ENCODE measurements at regions not wholly inside any gene's neighbourhood (a gene's known extent, or its start where the extent isn't known, plus 50 kb on each side); places are given as distances from the start of the nearest gene placed in this dataset.
"Not testable (repeated sequence)": the region's sequence is repeated elsewhere in the genome, so short reads cannot be mapped to it uniquely, and the experiment has no call there.

GRCh38 chrY:9118704-9119103, 218.6 kb upstream of the TSPY4 start:
- Histone ChIP-seq H3K18ac (ENCODE audit: low read length) (no peak overlapping the region), H2AFZ (ENCODE audit: insufficient read depth, low read length, poor library complexity) (no peak overlapping the region), H3K4me3 (ENCODE audit: low read depth, low read length) (no peak overlapping the region), H3K27me3 (ENCODE audit: insufficient read depth, low read length) (no peaks in the 10 kb centered on the region), H2AK5ac (ENCODE audit: low read length) (no peak overlapping the region), H3K14ac (ENCODE audit: low read length) (no peak overlapping the region), H3K4ac (ENCODE audit: low read depth, low read length) (no peak overlapping the region), H3K4me2 (ENCODE audit: low read length) (no peak overlapping the region), H2BK5ac (ENCODE audit: low read depth, low read length, poor library complexity) (no peak overlapping the region), H4K12ac (ENCODE audit: low read depth, low read length) (no peak overlapping the region), H4K8ac (ENCODE audit: low read depth, low read length) (no peak overlapping the region), H3K79me2 (ENCODE audit: control insufficient read depth, insufficient read depth, low read length, poor library complexity) (no peaks in the 10 kb centered on the region), H2BK12ac (ENCODE audit: low read length) (no peak overlapping the region), H3K27ac (ENCODE audit: low read depth, low read length) (no peak overlapping the region), H4K91ac (ENCODE audit: low read depth, low read length) (no peak overlapping the region), H3K23ac (ENCODE audit: low read length) (no peak overlapping the region), H3K9ac (ENCODE audit: low read length) (no peak overlapping the region), H3K79me1 (ENCODE audit: low read length) (no peaks in the 10 kb centered on the region), H2BK120ac (ENCODE audit: insufficient read depth, low read length, poor library complexity) (no peak overlapping the region), H3K36me3 (ENCODE audit: control insufficient read depth in 1 of 2, insufficient read depth in 2 of 2, low read length in 2 of 2) (no peaks in the 10 kb centered on the region), H3K9me3 (ENCODE audit: insufficient read depth, low read depth, low read length) (peaks cover 4% of the 10 kb centered on the region), H3K4me1 (ENCODE audit: control insufficient read depth in 1 of 2, insufficient read depth in 2 of 2, low read length in 2 of 2) (no peaks in the 10 kb centered on the region)
- DNase-seq: no peak
- WGBS (ENCODE audit: extremely low coverage, insufficient coverage, insufficient read length): no CpG with 5 or more reads among the region's 2 CpGs

GRCh38 chrY:9124623-9125022, 212.6 kb upstream of the TSPY4 start:
- Histone ChIP-seq H3K4me3 (ENCODE audit: low read depth, low read length) (no peak overlapping the region), H3K36me3 (ENCODE audit: control insufficient read depth in 1 of 2, insufficient read depth in 2 of 2, low read length in 2 of 2) (no peaks in the 10 kb centered on the region), H2BK120ac (ENCODE audit: insufficient read depth, low read length, poor library complexity) (no peak overlapping the region), H3K4ac (ENCODE audit: low read depth, low read length) (no peak overlapping the region), H3K79me2 (ENCODE audit: control insufficient read depth, insufficient read depth, low read length, poor library complexity) (no peaks in the 10 kb centered on the region), H3K9me3 (ENCODE audit: insufficient read depth, low read depth, low read length) (peaks cover 7% of the 10 kb centered on the region), H4K8ac (ENCODE audit: low read depth, low read length) (no peak overlapping the region), H3K14ac (ENCODE audit: low read length) (no peak overlapping the region), H3K79me1 (ENCODE audit: low read length) (no peaks in the 10 kb centered on the region), H4K91ac (ENCODE audit: low read depth, low read length) (no peak overlapping the region), H4K12ac (ENCODE audit: low read depth, low read length) (no peak overlapping the region), H2AFZ (ENCODE audit: insufficient read depth, low read length, poor library complexity) (no peak overlapping the region), H3K18ac (ENCODE audit: low read length) (no peak overlapping the region), H2BK12ac (ENCODE audit: low read length) (no peak overlapping the region), H3K23ac (ENCODE audit: low read length) (no peak overlapping the region), H3K27me3 (ENCODE audit: insufficient read depth, low read length) (no peaks in the 10 kb centered on the region), H3K4me2 (ENCODE audit: low read length) (no peak overlapping the region), H2AK5ac (ENCODE audit: low read length) (no peak overlapping the region), H3K9ac (ENCODE audit: low read length) (no peak overlapping the region), H3K27ac (ENCODE audit: low read depth, low read length) (no peak overlapping the region), H3K4me1 (ENCODE audit: control insufficient read depth in 1 of 2, insufficient read depth in 2 of 2, low read length in 2 of 2) (no peaks in the 10 kb centered on the region), H2BK5ac (ENCODE audit: low read depth, low read length, poor library complexity) (no peak overlapping the region)
- no peak for DNase-seq
- WGBS (ENCODE audit: extremely low coverage, insufficient coverage, insufficient read length): no CpG with 5 or more reads among the region's 7 CpGs

- no peak overlapping the region for H3K23ac ChIP-seq (ENCODE audit: low read length)
- no peak overlapping the region for H2AFZ ChIP-seq (ENCODE audit: insufficient read depth, low read length, poor library complexity)
- H3K4me1 ChIP-seq (ENCODE audit: control insufficient read depth in 1 of 2, insufficient read depth in 2 of 2, low read length in 2 of 2): no peaks in the 10 kb centered on the region
- H2BK120ac ChIP-seq (ENCODE audit: insufficient read depth, low read length, poor library complexity): no peak overlapping the region
- no peaks in the 10 kb centered on the region for H3K79me1 ChIP-seq (ENCODE audit: low read length)
- no peak overlapping the region for H4K91ac ChIP-seq (ENCODE audit: low read depth, low read length)
- H3K4me2 ChIP-seq (ENCODE audit: low read length): no peak overlapping the region
- no peak overlapping the region for H3K27ac ChIP-seq (ENCODE audit: low read depth, low read length)
- no peak for DNase-seq
- no peak overlapping the region for H3K18ac ChIP-seq (ENCODE audit: low read length)
- no peak overlapping the region for H3K4ac ChIP-seq (ENCODE audit: low read depth, low read length)
- H2BK5ac ChIP-seq (ENCODE audit: low read depth, low read length, poor library complexity): no peak overlapping the region
- H2BK12ac ChIP-seq (ENCODE audit: low read length): no peak overlapping the region
- H3K9ac ChIP-seq (ENCODE audit: low read length): no peak overlapping the region
- H4K8ac ChIP-seq (ENCODE audit: low read depth, low read length): no peak overlapping the region
- H4K12ac ChIP-seq (ENCODE audit: low read depth, low read length): no peak overlapping the region
- no CpG with 5 or more reads among the region's 1 CpG for WGBS (ENCODE audit: extremely low coverage, insufficient coverage, insufficient read length)
- H3K9me3 ChIP-seq (ENCODE audit: insufficient read depth, low read depth, low read length): peaks cover 2% of the 10 kb centered on the region
- no peaks in the 10 kb centered on the region for H3K27me3 ChIP-seq (ENCODE audit: insufficient read depth, low read length)
- no peaks in the 10 kb centered on the region for H3K79me2 ChIP-seq (ENCODE audit: control insufficient read depth, insufficient read depth, low read length, poor library complexity)
- H2AK5ac ChIP-seq (ENCODE audit: low read length): no peak overlapping the region
- H3K4me3 ChIP-seq (ENCODE audit: low read depth, low read length): no peak overlapping the region
- no peak overlapping the region for H3K14ac ChIP-seq (ENCODE audit: low read length)
- H3K36me3 ChIP-seq (ENCODE audit: control insufficient read depth in 1 of 2, insufficient read depth in 2 of 2, low read length in 2 of 2): no peaks in the 10 kb centered on the region
Measured at GRCh38 chrY:9126545-9126944, 210.7 kb upstream of the TSPY4 start.

GRCh38 chrY:9143366-9143765, 193.9 kb upstream of the TSPY4 start:
- H3K79me1 ChIP-seq (ENCODE audit: low read length); H2BK12ac ChIP-seq (ENCODE audit: low read length); H2BK120ac ChIP-seq (ENCODE audit: insufficient read depth, low read length, poor library complexity); H3K14ac ChIP-seq (ENCODE audit: low read length); H3K4me1 ChIP-seq (ENCODE audit: control insufficient read depth in 1 of 2, insufficient read depth in 2 of 2, low read length in 2 of 2); H4K8ac ChIP-seq (ENCODE audit: low read depth, low read length); DNase-seq; H3K36me3 ChIP-seq (ENCODE audit: control insufficient read depth in 1 of 2, insufficient read depth in 2 of 2, low read length in 2 of 2); H4K91ac ChIP-seq (ENCODE audit: low read depth, low read length); H4K12ac ChIP-seq (ENCODE audit: low read depth, low read length); H2BK5ac ChIP-seq (ENCODE audit: low read depth, low read length, poor library complexity); H3K18ac ChIP-seq (ENCODE audit: low read length); H3K4ac ChIP-seq (ENCODE audit: low read depth, low read length); H3K9me3 ChIP-seq (ENCODE audit: insufficient read depth, low read depth, low read length); H3K27me3 ChIP-seq (ENCODE audit: insufficient read depth, low read length); H3K4me3 ChIP-seq (ENCODE audit: low read depth, low read length); H3K27ac ChIP-seq (ENCODE audit: low read depth, low read length); H2AFZ ChIP-seq (ENCODE audit: insufficient read depth, low read length, poor library complexity); H3K9ac ChIP-seq (ENCODE audit: low read length); H3K23ac ChIP-seq (ENCODE audit: low read length); H2AK5ac ChIP-seq (ENCODE audit: low read length); H3K4me2 ChIP-seq (ENCODE audit: low read length); H3K79me2 ChIP-seq (ENCODE audit: control insufficient read depth, insufficient read depth, low read length, poor library complexity): not testable (repeated sequence)
- no CpG with 5 or more reads among the region's 4 CpGs for WGBS (ENCODE audit: extremely low coverage, insufficient coverage, insufficient read length)

GRCh38 chrY:9154552-9154951, 182.7 kb upstream of the TSPY4 start:
- not testable (repeated sequence) for H3K4ac ChIP-seq (ENCODE audit: low read depth, low read length); H3K4me1 ChIP-seq (ENCODE audit: control insufficient read depth in 1 of 2, insufficient read depth in 2 of 2, low read length in 2 of 2); H3K14ac ChIP-seq (ENCODE audit: low read length); H3K79me1 ChIP-seq (ENCODE audit: low read length); H3K4me3 ChIP-seq (ENCODE audit: low read depth, low read length); H3K27me3 ChIP-seq (ENCODE audit: insufficient read depth, low read length); H4K8ac ChIP-seq (ENCODE audit: low read depth, low read length); H3K9me3 ChIP-seq (ENCODE audit: insufficient read depth, low read depth, low read length); H3K79me2 ChIP-seq (ENCODE audit: control insufficient read depth, insufficient read depth, low read length, poor library complexity); H4K91ac ChIP-seq (ENCODE audit: low read depth, low read length); H3K23ac ChIP-seq (ENCODE audit: low read length); H2BK5ac ChIP-seq (ENCODE audit: low read depth, low read length, poor library complexity); H3K36me3 ChIP-seq (ENCODE audit: control insufficient read depth in 1 of 2, insufficient read depth in 2 of 2, low read length in 2 of 2); H4K12ac ChIP-seq (ENCODE audit: low read depth, low read length); H3K18ac ChIP-seq (ENCODE audit: low read length); H2BK12ac ChIP-seq (ENCODE audit: low read length); H3K9ac ChIP-seq (ENCODE audit: low read length); DNase-seq; H2AFZ ChIP-seq (ENCODE audit: insufficient read depth, low read length, poor library complexity); H2AK5ac ChIP-seq (ENCODE audit: low read length); H3K27ac ChIP-seq (ENCODE audit: low read depth, low read length); H2BK120ac ChIP-seq (ENCODE audit: insufficient read depth, low read length, poor library complexity); H3K4me2 ChIP-seq (ENCODE audit: low read length)

Measured in trophoblast cell (in vitro differentiated cells and primary cell).